HepG2 (cell line): ENCODE measurements at regions not wholly inside any gene's neighbourhood (a gene's known extent, or its start where the extent isn't known, plus 50 kb on each side); places are given as distances from the start of the nearest gene placed in this dataset.

Experiments
- AHR ChIP-seq: IDR thresholded peaks from 2 replicates; pipeline ENCODE4 v1.6.1; 2018; ENCODE audit warnings: missing genetic modification reagents, missing compliant biosample characterization
- HHEX ChIP-seq: IDR thresholded peaks from 2 replicates; pipeline ENCODE4 v1.6.1; 2016; ENCODE audit warnings: control low read depth
- HNRNPLL ChIP-seq: fragments of 200-400 bp; formaldehyde crosslinking; IDR thresholded peaks from 2 replicates; pipeline ENCODE4 v1.6.1; 2017; ENCODE audit warnings: mild to moderate bottlenecking, low read depth, low read length; ENCODE audit not compliant: poor library complexity, severe bottlenecking
- MTF1 ChIP-seq: sonication (generic); formaldehyde crosslinking; IDR thresholded peaks from 2 replicates; pipeline ENCODE4 v1.5.0; 2020; ENCODE audit warnings: missing genetic modification reagents
- NAIF1 ChIP-seq: sonication (generic); formaldehyde crosslinking; IDR thresholded peaks from 2 replicates; pipeline ENCODE4 v1.5.0; 2020; ENCODE audit warnings: mild to moderate bottlenecking, missing genetic modification reagents, borderline replicate concordance
- TCF7L2 ChIP-seq: IDR thresholded peaks from 2 replicates; pipeline ENCODE4 v1.6.1; 2011; ENCODE audit warnings: mild to moderate bottlenecking, low read depth, low read length, moderate library complexity
- THAP11 ChIP-seq: IDR thresholded peaks from 2 replicates; pipeline ENCODE4 v1.6.1; 2016; ENCODE audit warnings: missing biosample characterization, missing genetic modification reagents
- ZFP62 ChIP-seq: sonication (generic); formaldehyde crosslinking; IDR thresholded peaks from 2 replicates; pipeline ENCODE4 v1.4.0; 2020; ENCODE audit warnings: missing genetic modification reagents
- ZNF333 ChIP-seq: sonication (generic); formaldehyde crosslinking; IDR thresholded peaks from 2 replicates; pipeline ENCODE4 v1.4.0; 2020; ENCODE audit warnings: mild to moderate bottlenecking, missing genetic modification reagents, borderline replicate concordance
- ZNF513 ChIP-seq: sonication (generic); formaldehyde crosslinking; conservative IDR thresholded peaks from 2 replicates; pipeline ENCODE4 v1.5.0; 2020; ENCODE audit warnings: missing genetic modification reagents
- ZNF629 ChIP-seq: sonication (generic); formaldehyde crosslinking; conservative IDR thresholded peaks from 2 replicates; pipeline ENCODE4 v1.5.0; 2020; ENCODE audit warnings: missing genetic modification reagents
- ZNF770 ChIP-seq: sonication (generic); formaldehyde crosslinking; IDR thresholded peaks from 2 replicates; pipeline ENCODE4 v1.5.0; 2020; ENCODE audit warnings: mild to moderate bottlenecking, missing genetic modification reagents

GRCh38 chr3:64977308-64978100, 289.7 kb upstream of the ADAMTS9 start (continued):
- TF ChIP-seq ZNF770 (CRISPR knock-in tag) (no peak), HHEX (CRISPR knock-in tag) (no peak), ZNF513 (CRISPR knock-in tag) (no peak), AHR (CRISPR knock-in tag) (no peak), MTF1 (CRISPR knock-in tag) (no peak), ZNF629 (CRISPR knock-in tag) (no peak), ZFP62 (CRISPR knock-in tag) (no peak), ZNF333 (CRISPR knock-in tag) (no peak), THAP11 (CRISPR knock-in tag) (no peak), HNRNPLL (no peak), NAIF1 (no peak), TCF7L2 (no peak)
